Heart right ventricle (tissue), 16 donors: ENCODE measurements at regions not wholly inside any gene's neighbourhood (a gene's known extent, or its start where the extent isn't known, plus 50 kb on each side); places are given as distances from the start of the nearest gene placed in this dataset.

Experiments used
- ATAC-seq, 8 donors: fragments of 200-7000 bp; cut with Tn5 transposase; one replicate each; pipeline ENCODE4 v1.9.1; 2020; ENCODE audit warnings: mild to moderate bottlenecking in 8 of 8, moderate library complexity in 8 of 8, moderate number of reproducible peaks in 1 of 8
- DNase-seq, 2 donors: peaks; one replicate each; pipeline ENCODE4 v3.0.0-alpha.2; 2020
- H3K27ac ChIP-seq, 10 donors: fragments of 200-600 bp; sonication (generic) in 2 of 10; one replicate each; pipeline versions ENCODE4 v1.5.0 to v1.8.0; 2020 to 2022; ENCODE audit warnings: mild to moderate bottlenecking in 3 of 10
- H3K27me3 ChIP-seq, 7 donors: fragments of 200-600 bp; one replicate each; pipeline ENCODE4 v1.8.0; 2021 to 2022; ENCODE audit warnings: mild to moderate bottlenecking in 2 of 7
- H3K36me3 ChIP-seq, 9 donors: fragments of 200-600 bp; sonication (generic) in 1 of 9; one replicate each; pipeline versions ENCODE4 v1.5.0 to v1.8.0; 2020 to 2022; ENCODE audit warnings: mild to moderate bottlenecking in 2 of 9
- H3K4me1 ChIP-seq, 9 donors: fragments of 200-600 bp; sonication (generic) in 1 of 9; one replicate each; pipeline versions ENCODE4 v1.5.0 to v1.8.0; 2020 to 2022; ENCODE audit warnings: mild to moderate bottlenecking in 4 of 9
- H3K4me3 ChIP-seq, 10 donors: fragments of 200-600 bp; sonication (generic) in 2 of 10; one replicate each; pipeline versions ENCODE4 v1.5.0 to v1.8.0; 2020 to 2022; ENCODE audit warnings: mild to moderate bottlenecking in 7 of 10, moderate library complexity in 2 of 10
- H3K9me3 ChIP-seq, 11 donors: fragments of 200-600 bp in 10 of 11; sonication (generic) in 2 of 11; one replicate each; pipeline versions ENCODE4 v1.5.0 to v1.8.0; 2013 to 2022; ENCODE audit warnings: mild to moderate bottlenecking in 2 of 11, control low read depth in 1 of 11, moderate library complexity in 1 of 11
- CTCF ChIP-seq, 9 donors: fragments of 200-600 bp; sonication (generic) in 2 of 9; IDR thresholded peaks; one replicate each; pipeline versions ENCODE4 v1.5.0 to v1.8.0; 2021 to 2022; ENCODE audit warnings: antibody characterized with exemption in 9 of 9, mild to moderate bottlenecking in 5 of 9, moderate library complexity in 1 of 9
- WGBS, 2 donors: extraction: QIAGEN DNeasy Blood & Tissue Kit; methylation state at CpG; one replicate each; pipeline ENCODE4 v1.1.7; 2013; ENCODE audit warnings: inconsistent platforms in 1 of 2; 5-methylcytosine and 5-hydroxymethylcytosine counted together
- intact Hi-C, 10 donors: fragments of 100-400 bp; cut with DNase I; formaldehyde crosslinking; loops; one replicate each; pipeline versions ENCODE4 v1.11.1 to v1.14.2; 2022
- donor health status: Arrhythmogenic right ventricular cardiomyopathy.
- donor health status: ischemic (EF 13 %, LVEDD 7.1; RV severe dilation, severe dysfunction).
- donor health status: healthy with polysubstance abuse.
- donor health status: DM: no; HTN: yes; CAD: no.
- donor health status: DM: no; HTN: no; CAD: no.
- donor health status: ischemic (EF 25% LVEDD 6.9; RV normal size, moderate dysfunction).
- donor health status: ischemic (EF 25% LVEDD 5.7; RV mildly dilated, moderate dysfunction).
- donor health status: healthy.
- donor health status: DM: yes; HTN: yes; CAD: no.
- donor health status: Ischemic cardiomyopathy.
- donor health status: ischemic (EF 35%, LVEDD 5.7; RV mildly dilated, moderate dysfunction).
- donor health status: nonischemic (EF 11% LVEDD 7.7; RV severe dilation, severe dysfunction).
- donor health status: DM: yes; HTN: yes; CAD: no.
- donor health status: PGD.
- donor health status: ischemic (EF 29% LVEDD 5.4; RV normal size, mild dysfunction).
- donor health status: nonischemic (EF 23%, LVEDD 6.1; RV moderate dilation, normal function).

- H3K36me3 ChIP-seq = no peaks in the 10 kb centered on the region
- H3K27ac ChIP-seq = no peak overlapping the region
- DNase-seq (no peak), ATAC-seq (no peak)
- H3K4me1 ChIP-seq = peaks cover 0 to 10% (median 0%) of the 10 kb centered on the region in 9 donors
- TF ChIP-seq CTCF (IDR thresholded peaks at IDR 0.05) = no peak
- H3K27me3 ChIP-seq = no peaks in the 10 kb centered on the region
- 78 to 85% methylated on average over 5 of the region's 5 CpGs for WGBS, 2 donors
- no peak overlapping the region for H3K4me3 ChIP-seq
- no peaks in the 10 kb centered on the region for H3K9me3 ChIP-seq
- intact Hi-C loops = no loop called here
Observed at GRCh38 chr4:154005171-154005520, 216.3 kb upstream of the SFRP2 start.

GRCh38 chr4:154004507-154005170 is 215.8 kb upstream of the SFRP2 start:
- no peaks in the 10 kb centered on the region for H3K27me3 ChIP-seq
- no peaks in the 10 kb centered on the region for H3K9me3 ChIP-seq
- no peak for TF ChIP-seq CTCF (IDR thresholded peaks at IDR 0.05)
- 55 to 59% methylated on average over 7 of the region's 7 CpGs for WGBS, 2 donors
- H3K27ac ChIP-seq = no peak overlapping the region
- peaks cover 0 to 10% (median 0%) of the 10 kb centered on the region in 9 donors for H3K4me1 ChIP-seq
- DNase-seq = no peak
- ATAC-seq = peak in 4 of 8 donors; percentile 19 to 69 (median 34)
- H3K4me3 ChIP-seq = no peak overlapping the region
- intact Hi-C loops = no loop called here
- H3K36me3 ChIP-seq = no peaks in the 10 kb centered on the region

GRCh38 chr4:154004016-154004415 is 215.1 kb upstream of the SFRP2 start:
- DNase-seq (no peak), ATAC-seq (no peak)
- Histone ChIP-seq H3K4me3 (no peak overlapping the region), H3K4me1 (peaks cover 0 to 7% (median 0%) of the 10 kb centered on the region in 9 donors), H3K9me3 (no peaks in the 10 kb centered on the region), H3K27ac (no peak overlapping the region), H3K36me3 (no peaks in the 10 kb centered on the region), H3K27me3 (no peaks in the 10 kb centered on the region)
- intact Hi-C loops = no loop called here
- TF ChIP-seq CTCF (IDR thresholded peaks at IDR 0.05) = no peak
- 79 to 87% methylated on average over 5 of the region's 5 CpGs for WGBS, 2 donors

- no peak for TF ChIP-seq CTCF (IDR thresholded peaks at IDR 0.05)
- H3K27me3 ChIP-seq = no peaks in the 10 kb centered on the region
- H3K9me3 ChIP-seq = peaks cover 0 to under 1% (median 0%) of the 10 kb centered on the region in 11 donors
- no peaks in the 10 kb centered on the region for H3K36me3 ChIP-seq
- no peak for ATAC-seq
- H3K27ac ChIP-seq = no peak overlapping the region
- DNase-seq = no peak
- no peak overlapping the region for H3K4me3 ChIP-seq
- intact Hi-C loops = no loop called here
- peaks cover 0 to 7% (median 0%) of the 10 kb centered on the region in 9 donors for H3K4me1 ChIP-seq
- 89 to 93% methylated on average over 1 of the region's 1 CpG for WGBS, 2 donors
Observed at GRCh38 chr4:154003378-154003777, 214.5 kb upstream of the SFRP2 start.
